GM18861 (cell line): ENCODE measurements at regions not wholly inside any gene's neighbourhood (a gene's known extent, or its start where the extent isn't known, plus 50 kb on each side); places are given as distances from the start of the nearest gene placed in this dataset.

Source experiments
- ATAC-seq: cut with Tn5 transposase; IDR thresholded peaks from one replicate; pipeline ENCODE4 v1.9.1; 2021; ENCODE audit not compliant: unreplicated experiment

DNA sequence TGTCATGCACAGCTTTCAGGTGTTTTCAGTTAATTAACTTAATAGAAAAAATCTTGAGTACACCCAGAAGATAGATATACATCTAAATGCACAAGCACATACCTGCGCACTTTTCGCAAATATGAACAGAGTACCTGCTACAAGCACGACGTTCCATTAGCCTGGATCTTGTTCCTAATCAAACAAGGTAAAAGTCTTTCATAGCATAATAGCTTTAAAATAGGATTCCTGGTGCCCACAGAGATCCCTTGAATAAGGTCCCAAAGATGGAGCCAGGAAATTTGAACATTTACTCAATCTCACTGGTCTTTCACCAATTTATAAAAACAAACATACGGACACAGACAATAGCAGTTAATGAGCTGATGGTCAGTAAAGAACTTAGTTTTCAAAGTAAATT is 689.8 kb upstream of the CHORDC1 start:
- no peak for ATAC-seq

DNA sequence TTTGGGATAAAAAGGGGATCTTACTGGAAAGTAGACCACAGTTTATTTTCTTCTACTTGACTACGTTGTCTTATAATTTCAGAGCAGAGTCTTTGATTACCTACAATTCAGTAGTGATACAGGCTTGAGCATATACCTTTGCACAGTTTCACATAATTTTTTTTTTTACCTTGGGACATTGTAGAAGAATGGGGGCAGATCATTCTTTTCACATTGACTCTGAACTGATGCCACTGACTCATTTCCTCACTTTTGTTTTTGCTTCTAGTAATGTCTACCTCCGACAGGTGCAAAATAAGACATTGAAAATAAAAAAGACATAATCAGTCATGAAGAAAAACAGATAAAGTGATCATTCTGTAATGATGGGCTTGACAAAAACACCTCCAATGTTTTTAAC is 688.3 kb upstream of the CHORDC1 start:
- no peak for ATAC-seq

DNA sequence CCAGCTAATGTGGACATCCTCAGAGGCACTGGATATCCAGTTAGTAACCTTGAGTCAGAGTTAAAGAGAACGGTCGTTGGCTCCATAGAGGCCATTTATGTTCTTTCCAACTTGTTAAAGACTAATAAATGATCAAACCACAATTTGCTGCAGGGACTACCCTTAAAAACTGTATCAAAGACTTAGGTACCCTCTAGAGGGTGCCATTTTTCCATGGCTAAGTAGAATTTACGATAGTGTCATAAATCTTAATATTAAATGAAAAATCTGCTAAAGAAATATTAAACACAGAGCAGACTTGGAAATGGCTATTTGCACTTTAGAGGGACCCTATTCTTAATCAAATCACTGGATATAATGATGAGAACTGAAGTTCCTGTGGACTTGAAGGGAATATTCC is 685.2 kb upstream of the CHORDC1 start:
- no peak for ATAC-seq

DNA sequence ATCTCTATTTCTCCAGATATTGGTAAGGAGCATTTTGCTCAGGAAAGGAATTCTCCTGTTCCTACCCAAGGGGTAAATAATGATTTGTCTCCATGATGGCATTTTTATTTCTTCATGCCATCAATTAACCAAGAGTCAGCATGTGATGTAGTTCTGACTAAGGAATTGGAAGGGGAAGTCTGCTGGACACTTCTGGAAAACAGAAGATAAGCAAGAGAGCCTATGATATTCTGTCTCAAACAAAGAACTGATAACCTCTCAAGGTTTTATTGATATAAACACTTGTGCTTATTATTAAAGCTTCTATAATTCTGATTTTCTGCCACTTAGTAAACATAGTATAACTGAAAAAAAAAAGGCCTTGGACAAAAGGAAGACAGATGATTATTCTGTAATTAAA is 673.0 kb upstream of the CHORDC1 start:
- no peak for ATAC-seq

DNA sequence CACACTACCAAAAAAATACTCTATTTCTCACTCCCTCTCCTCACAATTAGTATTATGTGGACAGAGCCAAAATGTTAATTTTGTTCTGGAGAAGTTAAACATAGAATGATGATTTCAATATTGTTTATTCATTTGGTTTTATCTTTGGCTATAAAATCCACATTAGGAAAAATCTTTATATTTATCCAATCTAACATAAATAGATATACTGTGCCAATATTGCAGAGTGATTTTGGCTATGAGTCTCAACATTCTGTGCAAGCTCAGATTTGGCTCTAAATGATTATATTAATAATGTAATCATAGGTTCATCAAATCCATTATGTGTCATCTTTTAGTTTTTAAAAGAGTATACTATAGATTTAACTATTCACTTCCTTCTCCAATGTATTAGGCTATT is 667.5 kb upstream of the CHORDC1 start:
- no peak for ATAC-seq

DNA sequence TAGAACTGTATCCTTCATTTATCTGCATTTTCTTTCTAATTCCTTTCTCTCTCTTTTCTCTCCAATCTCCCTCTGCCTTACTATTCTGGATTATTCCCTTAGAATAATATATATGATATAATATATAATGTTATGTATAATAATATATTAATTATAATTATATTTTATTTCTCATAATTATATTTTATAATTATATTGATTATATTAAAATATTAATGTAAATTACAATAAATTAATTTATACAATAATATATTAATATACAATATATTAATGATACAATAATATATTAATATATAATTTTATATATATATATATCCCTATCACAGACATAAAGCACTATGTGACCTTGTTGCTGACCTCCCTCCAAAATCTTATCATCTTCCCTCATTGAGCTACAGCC is 661.3 kb upstream of the CHORDC1 start:
- no peak for ATAC-seq

DNA sequence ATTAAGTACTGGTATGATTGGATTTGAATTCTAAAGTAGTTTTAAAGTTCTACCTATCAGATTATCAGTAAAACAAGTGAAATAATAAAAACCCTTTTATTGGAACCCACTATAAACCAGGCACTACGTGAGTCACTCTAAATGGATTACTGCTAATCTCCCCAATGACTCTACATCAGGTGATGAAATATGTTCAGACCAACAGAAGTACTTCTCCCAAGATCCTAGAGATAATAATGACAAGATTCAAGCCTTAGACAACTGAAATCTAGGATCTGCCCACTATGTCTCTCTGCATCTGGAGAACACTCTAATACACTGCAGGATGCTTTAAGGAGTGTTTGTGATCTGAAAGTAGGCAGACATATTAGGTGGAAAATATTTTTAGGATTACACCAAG is 652.1 kb upstream of the CHORDC1 start:
- ATAC-seq = no peak

DNA sequence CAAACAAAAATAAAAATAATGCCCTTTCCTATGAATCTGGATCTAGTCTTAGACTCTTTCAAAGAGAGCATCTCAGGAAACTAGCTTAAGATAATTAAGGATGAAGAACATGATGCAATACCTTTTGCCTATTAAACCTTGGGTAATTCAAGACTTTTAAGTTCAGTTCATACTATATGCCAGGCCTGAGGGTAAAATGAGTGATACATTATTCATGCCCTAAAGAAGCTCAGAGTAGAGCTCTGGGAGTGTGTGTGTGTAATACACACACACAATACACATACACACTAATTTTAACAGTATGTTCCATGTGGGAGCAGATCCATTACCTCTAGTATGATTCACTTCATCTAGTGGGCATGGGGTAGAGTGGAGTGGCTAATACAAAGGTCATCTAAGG is 651.4 kb upstream of the CHORDC1 start:
- ATAC-seq = no peak

DNA sequence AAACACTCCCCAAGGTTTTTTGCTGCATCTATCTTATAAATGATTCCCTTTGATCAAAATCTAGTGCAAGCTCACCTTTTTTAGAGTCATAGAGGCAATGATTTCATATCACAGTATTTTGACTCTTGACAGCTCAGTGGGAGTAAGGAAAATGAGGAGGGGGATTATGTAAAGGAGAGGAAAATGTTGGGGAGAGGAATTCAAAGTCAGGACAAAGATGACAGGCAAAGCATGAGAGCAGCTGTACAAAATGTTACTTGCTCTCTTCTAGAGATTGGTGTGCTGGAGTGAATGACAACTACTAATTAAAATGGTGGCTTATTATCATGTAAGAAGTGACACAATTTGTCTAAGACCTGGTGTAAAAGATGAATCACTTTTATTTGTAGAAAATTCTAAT is 644.6 kb upstream of the CHORDC1 start:
- no peak for ATAC-seq

DNA sequence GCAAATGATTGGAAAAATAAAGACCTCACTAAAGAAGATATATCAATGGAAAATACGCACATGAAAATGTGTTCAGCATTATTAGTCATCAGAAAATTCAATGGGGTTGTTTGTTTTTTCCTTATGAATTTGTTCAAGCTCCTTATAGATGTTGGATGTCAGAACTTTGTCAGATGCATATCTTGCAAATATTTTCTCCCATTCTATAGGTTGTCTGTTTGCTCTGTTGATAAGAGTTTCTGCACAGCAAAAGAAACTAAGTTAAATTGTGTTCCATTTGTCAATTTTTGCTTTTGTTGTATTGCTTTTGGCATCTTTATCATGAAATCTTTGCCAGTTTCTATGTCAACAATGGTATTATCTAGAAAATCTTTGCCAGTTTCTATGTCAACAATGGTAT is 633.9 kb upstream of the CHORDC1 start:
- ATAC-seq = no peak

DNA sequence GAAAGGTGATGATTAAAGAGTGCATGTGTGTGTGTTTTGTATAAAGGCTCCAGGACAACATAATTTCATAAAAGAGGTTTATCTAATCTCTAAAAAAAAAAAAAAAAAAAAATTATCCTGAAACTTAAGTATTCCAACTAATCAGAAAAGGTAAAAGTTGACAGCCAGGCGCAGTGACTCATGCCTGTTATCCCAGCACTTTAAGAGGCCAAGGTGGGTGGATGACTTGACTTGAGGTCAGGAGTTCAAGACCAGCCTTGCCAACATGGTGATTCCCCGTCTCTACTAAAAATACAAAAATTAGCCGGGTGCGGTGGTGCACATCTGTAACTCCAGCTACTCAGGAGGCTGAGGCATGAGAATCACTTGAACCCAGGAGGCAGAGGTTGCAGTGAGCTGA is 632.7 kb upstream of the CHORDC1 start:
- no peak for ATAC-seq

DNA sequence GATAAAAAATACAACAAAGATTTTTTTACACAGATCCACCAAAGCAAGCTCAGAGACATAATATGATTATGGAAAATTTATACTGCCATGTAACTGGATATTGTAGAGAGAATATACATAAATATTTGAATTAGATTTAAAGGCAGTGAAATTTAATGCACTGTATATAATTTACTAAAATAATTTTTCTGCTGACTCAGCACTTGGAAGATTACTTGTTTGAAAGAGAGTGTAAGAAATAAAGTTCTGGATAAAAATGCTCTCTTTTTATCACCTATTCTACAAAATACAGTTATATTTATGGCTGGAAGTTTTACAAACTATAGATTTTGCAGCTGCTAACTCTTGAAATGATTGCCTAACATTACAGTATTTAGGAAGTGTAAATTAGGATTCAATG is 628.3 kb upstream of the CHORDC1 start:
- ATAC-seq = no peak

DNA sequence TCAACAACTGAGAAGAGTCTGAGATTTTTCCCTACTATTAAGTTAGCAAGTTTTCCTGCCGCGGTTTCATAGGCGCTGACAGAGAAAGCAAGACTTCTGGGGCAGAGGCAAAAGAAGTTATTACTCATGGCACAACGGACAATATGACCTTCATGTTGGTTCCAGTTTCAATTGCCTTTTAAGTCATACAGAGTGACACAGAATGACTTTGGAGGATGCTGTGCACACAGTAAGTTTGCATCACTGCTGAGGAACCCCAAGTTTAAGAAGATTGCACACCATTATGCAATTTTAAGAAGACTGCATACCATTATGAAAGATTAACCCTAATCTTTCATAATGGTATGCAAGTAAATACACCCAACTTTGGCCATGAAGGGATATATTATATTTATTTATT is 626.5 kb upstream of the CHORDC1 start:
- ATAC-seq = no peak

DNA sequence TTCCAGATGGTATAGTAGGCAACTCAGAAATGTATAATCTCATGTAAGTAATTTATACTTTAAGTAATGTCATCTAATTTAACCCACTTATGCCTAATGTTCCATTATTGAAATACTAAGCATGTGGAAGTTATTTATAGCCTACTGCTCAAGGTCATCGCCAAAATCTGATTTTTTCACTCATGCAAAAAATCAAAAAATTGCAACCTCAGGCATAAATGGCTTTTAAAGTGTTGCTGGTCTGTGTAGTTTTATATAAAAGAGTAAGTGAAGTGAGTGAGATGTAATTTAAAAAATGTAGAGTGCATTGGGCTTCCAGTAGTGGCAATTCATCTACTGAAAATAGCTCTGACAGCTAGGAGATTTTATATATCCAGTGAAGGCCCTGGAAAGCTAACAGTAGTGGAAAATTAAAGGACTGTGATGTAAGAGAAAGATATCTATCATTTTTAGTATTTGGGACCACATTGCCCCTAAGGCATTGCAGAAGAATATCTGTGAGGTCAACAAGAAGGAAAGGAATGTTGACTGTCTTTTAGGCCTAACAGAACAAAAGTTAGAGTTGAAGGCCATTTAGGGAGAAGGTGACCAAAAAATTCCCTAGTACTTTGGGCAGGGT is 624.5 kb upstream of the CHORDC1 start:
- no peak for ATAC-seq

DNA sequence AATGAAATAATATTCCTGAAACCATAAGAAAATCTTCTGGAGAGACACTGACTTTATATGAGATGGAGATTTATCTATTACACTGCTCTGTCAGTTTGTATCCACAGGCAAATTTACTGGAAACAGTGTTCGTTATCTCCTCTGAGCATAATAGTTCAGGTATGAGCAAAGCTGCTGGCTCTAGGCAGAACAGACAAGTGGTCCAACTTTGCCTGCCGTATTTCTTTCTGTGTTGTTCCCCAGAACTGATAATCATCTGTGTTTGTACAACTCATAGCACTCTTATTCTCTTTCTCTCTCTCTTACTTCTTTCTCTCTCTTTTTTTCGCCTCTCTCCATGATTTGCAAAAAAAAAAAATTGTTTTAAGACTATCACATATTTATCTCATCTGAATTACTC is 623.8 kb upstream of the CHORDC1 start:
- no peak for ATAC-seq

DNA sequence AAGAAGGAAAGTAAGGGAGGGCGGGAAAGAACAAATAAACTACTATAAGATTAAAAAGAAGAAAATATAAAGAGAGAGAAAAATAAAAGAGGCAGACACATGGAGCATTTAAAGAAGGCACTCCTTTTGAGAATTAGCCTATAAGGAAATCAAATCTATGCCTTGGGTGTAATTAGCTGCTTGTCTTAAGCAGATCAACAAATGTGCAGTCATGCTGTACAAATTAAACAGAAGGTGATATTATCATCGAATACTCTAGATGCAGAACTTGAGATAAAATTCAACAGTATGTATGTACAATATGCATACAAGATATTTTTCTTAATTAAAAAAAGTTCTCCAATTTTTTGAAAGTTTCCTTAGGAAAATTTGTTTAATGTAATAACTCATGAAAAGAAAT is 623.0 kb upstream of the CHORDC1 start:
- ATAC-seq = no peak

DNA sequence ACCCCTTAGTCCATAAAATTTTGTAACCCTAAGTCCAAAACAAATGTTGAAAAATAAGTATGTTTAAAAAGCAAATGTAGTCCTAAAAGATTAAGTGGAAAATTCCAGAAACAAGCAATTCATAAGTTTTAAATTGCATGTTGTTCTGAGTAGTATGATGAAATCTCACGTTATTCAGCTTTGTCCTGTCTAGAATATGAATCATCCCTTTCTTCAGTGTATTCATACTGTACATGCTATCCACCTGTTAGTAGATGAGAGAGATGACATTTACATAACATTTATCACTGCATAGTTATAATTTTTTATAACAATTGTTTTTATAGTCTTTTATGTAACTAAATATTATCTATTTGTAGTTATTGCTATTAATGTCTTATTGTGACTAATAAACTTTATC is 622.3 kb upstream of the CHORDC1 start:
- no peak for ATAC-seq

DNA sequence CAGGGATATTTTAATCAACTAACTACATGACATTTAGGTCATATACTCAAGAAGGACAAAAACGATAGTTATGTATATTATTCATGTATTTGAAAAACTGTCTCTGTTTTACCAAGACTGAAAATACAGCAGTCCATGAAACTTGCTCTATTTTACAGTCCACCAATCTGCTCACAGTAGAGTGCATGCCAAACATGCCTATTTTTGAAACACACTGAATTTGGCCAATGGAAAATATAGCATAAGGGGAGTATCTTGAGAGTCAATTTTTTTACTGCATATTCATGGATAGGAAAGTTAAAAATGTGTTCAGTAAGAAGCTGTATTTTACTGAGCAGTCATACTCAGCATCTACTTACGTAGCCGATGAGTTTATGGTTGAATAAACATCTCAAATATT is 621.2 kb upstream of the CHORDC1 start:
- no peak for ATAC-seq

DNA sequence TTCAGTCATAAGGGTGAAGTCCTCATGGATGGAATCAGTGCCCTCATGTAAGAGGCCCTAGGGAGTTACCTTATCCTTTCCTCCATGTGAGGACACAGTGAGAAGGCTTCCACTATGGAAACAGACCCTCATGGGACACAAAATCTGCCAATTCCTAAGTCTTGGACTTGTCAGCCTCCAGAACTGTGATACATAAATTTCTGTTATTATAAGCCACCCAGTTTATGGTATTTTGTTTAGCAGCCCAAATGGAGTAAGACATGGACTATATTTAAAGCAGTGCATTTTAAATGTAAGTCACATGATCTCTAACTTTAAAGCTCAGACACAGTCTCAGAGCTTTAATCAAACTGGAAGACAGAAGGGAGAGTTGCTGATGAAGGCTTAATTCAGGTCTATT is 619.8 kb upstream of the CHORDC1 start:
- no peak for ATAC-seq

DNA sequence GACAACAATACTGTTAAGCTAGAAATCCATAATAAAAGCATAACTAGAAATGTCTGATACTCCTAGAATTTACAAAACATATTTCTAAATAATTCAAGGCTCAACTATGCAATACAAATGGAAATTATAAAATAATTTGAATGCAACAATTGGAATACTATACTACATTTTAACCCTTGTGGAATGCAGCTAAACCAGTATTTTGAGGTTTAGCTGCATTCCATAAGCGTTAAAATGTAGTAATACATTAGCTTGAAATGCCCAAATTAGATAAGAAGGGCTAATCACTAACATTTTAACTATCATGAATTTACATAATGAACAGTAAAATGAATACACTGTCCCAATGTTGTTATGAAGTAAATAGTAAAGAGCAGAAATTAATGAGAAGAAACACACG is 617.2 kb upstream of the CHORDC1 start:
- no peak for ATAC-seq

DNA sequence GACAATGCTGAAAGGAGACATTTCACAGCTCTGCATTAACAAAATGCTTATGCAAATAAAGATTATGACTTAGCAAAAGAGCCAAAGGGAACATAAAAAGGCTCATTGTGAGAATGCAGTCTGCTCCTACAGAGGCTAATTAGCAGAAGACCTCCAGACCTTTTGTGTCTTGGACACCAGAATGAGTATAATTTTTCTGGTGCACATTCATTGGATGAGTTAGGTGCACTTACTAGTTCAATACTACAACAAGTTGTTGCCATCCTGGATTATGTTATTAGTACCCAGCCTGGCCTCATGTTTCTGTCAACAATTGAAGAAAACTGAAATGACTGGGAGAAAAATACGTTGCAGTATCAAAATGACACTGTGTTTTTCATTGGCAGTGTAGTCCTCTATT is 613.2 kb upstream of the CHORDC1 start:
- no peak for ATAC-seq

DNA sequence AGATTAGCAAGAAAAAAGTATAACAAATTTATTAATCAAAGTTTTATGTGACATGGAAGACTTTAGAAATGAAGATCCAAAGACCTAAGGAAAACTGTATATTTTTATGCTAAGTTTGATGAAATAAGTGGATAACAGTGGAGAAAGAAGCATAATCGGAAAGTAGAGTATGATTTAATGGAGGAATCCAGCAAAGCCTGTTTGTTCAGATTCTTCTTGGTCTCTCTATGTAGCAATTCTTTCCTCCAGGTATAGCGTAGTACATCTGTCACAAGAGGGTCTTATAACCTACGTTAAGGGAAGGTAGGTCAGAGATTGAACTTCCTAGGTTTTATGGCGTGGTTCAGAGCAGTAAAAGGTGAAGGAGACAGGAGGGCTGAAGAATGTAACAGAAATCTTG is 600.6 kb upstream of the CHORDC1 start:
- no peak for ATAC-seq

DNA sequence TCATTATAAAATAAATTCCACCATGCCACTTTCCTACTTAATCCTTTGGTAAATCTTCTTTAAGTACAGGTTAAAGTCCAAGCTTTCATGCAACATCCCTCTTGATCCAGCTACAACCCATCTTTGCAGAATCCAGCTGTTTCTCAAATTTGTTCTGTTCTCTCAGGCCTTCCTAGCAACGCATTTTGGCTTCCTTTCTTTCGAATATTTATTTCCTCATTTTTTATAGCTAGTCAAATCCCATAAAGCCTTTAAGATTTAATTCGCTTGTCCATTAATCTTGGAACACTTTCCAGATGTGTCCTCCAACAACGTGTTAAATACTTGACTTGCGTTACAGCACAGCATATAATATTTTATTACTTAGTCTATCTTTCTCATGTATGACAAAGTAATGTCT is 600.1 kb upstream of the CHORDC1 start:
- no peak for ATAC-seq

DNA sequence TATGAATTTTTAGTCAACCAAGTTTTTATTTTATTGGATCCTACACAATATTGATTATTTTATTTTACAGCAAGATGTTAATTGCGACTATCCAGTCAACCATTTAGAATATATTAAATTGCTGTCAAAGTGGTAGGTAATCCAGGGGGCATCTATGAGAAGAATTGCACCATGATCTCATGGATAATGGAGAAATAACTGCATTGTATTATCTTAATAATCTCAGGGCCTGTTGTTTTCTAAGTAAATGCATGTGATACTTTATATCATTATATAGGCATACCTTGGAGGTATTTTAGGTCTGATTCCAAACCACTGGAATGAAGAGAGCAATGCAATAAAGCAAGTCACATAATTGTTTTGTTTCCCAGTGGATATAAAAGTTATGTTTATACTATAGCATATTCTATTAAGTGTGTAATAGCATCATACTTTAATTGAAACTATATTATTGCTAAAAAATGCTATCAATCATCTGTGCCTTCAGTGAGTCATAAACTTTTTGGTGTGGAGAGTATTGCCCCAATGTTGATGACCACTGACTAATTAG is 595.4 kb upstream of the CHORDC1 start:
- no peak for ATAC-seq
